ENCODE measurements at regions not wholly inside any gene's neighbourhood (a gene's known extent, or its start where the extent isn't known, plus 50 kb on each side); places are given as distances from the start of the nearest gene placed in this dataset.

GRCh38 chr3:177742273-177742672 lies 545.0 kb upstream of the TBL1XR1 start:
- DNase-seq (ENCODE audit: low read depth) = no peak

GRCh38 chr3:177743173-177743890 lies 546.0 kb upstream of the TBL1XR1 start:
- DNase-seq (ENCODE audit: low read depth) = no peak

- DNase-seq (ENCODE audit: low read depth) = peak; percentile 96
Measured at GRCh38 chr3:177744873-177745606, 547.8 kb upstream of the TBL1XR1 start.

- no peak for DNase-seq (ENCODE audit: low read depth)
Measured at GRCh38 chr3:177745607-177746005, 548.3 kb upstream of the TBL1XR1 start.

GRCh38 chr3:177746337-177746933 lies 549.2 kb upstream of the TBL1XR1 start:
- DNase-seq (ENCODE audit: low read depth) = peak; percentile 57

- no peak for DNase-seq (ENCODE audit: low read depth)
Measured at GRCh38 chr3:177749836-177750235, 552.6 kb upstream of the TBL1XR1 start.

- DNase-seq (ENCODE audit: low read depth) = no peak
Measured at GRCh38 chr3:177750436-177750835, 553.2 kb upstream of the TBL1XR1 start.

GRCh38 chr3:177751770-177752169 lies 554.5 kb upstream of the TBL1XR1 start:
- no peak for DNase-seq (ENCODE audit: low read depth)

GRCh38 chr3:177752831-177753230 lies 555.5 kb upstream of the TBL1XR1 start:
- DNase-seq (ENCODE audit: low read depth) = no peak

GRCh38 chr3:177753451-177754155 lies 556.3 kb upstream of the TBL1XR1 start:
- DNase-seq (ENCODE audit: low read depth) = peak; percentile 56

GRCh38 chr3:177754508-177754921 lies 557.2 kb upstream of the TBL1XR1 start:
- peak; percentile 63 for DNase-seq (ENCODE audit: low read depth)

GRCh38 chr3:177758126-177758525 lies 560.8 kb upstream of the TBL1XR1 start:
- no peak for DNase-seq (ENCODE audit: low read depth)

- no peak for DNase-seq (ENCODE audit: low read depth)
Measured at GRCh38 chr3:177760803-177761202, 563.5 kb upstream of the TBL1XR1 start.

GRCh38 chr3:177764377-177764912 lies 567.2 kb upstream of the TBL1XR1 start:
- DNase-seq (ENCODE audit: low read depth) = no peak

- DNase-seq (ENCODE audit: low read depth) = no peak
Measured at GRCh38 chr3:177764933-177765332, 567.7 kb upstream of the TBL1XR1 start.

- no peak for DNase-seq (ENCODE audit: low read depth)
Measured at GRCh38 chr3:177770383-177771230, 573.3 kb upstream of the TBL1XR1 start.

- no peak for DNase-seq (ENCODE audit: low read depth)
Measured at GRCh38 chr3:177771780-177772179, 574.5 kb upstream of the TBL1XR1 start.

GRCh38 chr3:177772908-177773557 lies 575.8 kb upstream of the TBL1XR1 start:
- no peak for DNase-seq (ENCODE audit: low read depth)

GRCh38 chr3:177773717-177774116 lies 576.4 kb upstream of the TBL1XR1 start:
- no peak for DNase-seq (ENCODE audit: low read depth)

- peak; percentile 82 for DNase-seq (ENCODE audit: low read depth)
Measured at GRCh38 chr3:177776661-177777101, 579.4 kb upstream of the TBL1XR1 start.

Data from RPMI7951 (cell line).